GM23338 (cell line): ENCODE measurements at regions not wholly inside any gene's neighbourhood (a gene's known extent, or its start where the extent isn't known, plus 50 kb on each side); places are given as distances from the start of the nearest gene placed in this dataset.

Experiments
- ATAC-seq: fragments of 200-7000 bp; cut with Tn5 transposase; 3 replicates; pipeline ENCODE4 v1.9.1; 2020
- DNase-seq: peaks from one replicate; pipeline ENCODE4 v3.0.0-alpha.2; 2015; ENCODE audit warnings: low spot score
- H2AFZ ChIP-seq: fragments of 200-600 bp; sonication (generic); 2 replicates; pipeline ENCODE4 v1.8.0; 2016; ENCODE audit warnings: antibody characterized with exemption, mild to moderate bottlenecking, moderate library complexity
- H3F3A ChIP-seq: fragments of 200-600 bp; sonication (generic); replicated peaks from 2 replicates; pipeline ENCODE4 v1.8.0; 2017; ENCODE audit warnings: antibody characterized with exemption, mixed run types, low read depth
- H3K27ac ChIP-seq: fragments of 200-600 bp; sonication (generic); 2 replicates; pipeline ENCODE4 v1.6.1; 2016; ENCODE audit warnings: low read depth
- H3K27me3 ChIP-seq: fragments of 200-600 bp; sonication (generic); 2 replicates; pipeline ENCODE4 v1.8.0; 2016; ENCODE audit warnings: mild to moderate bottlenecking, mixed run types, moderate library complexity; ENCODE audit not compliant: insufficient read depth
- H3K36me3 ChIP-seq: fragments of 200-600 bp; sonication (generic); 2 replicates; pipeline ENCODE4 v1.8.0; 2016; ENCODE audit warnings: mild to moderate bottlenecking; ENCODE audit not compliant: insufficient read depth
- H3K4me1 ChIP-seq: fragments of 200-600 bp; sonication (generic); 2 replicates; pipeline ENCODE4 v1.8.0; 2016; ENCODE audit warnings: mild to moderate bottlenecking, moderate library complexity; ENCODE audit not compliant: insufficient read depth
- H3K4me2 ChIP-seq: fragments of 200-600 bp; sonication (generic); 2 replicates; pipeline ENCODE4 v1.7.1; 2017; ENCODE audit warnings: mixed run types
- H3K4me3 ChIP-seq: fragments of 200-600 bp; sonication (generic); 2 replicates; pipeline ENCODE4 v1.6.1; 2016; ENCODE audit warnings: mixed run types
- H3K79me2 ChIP-seq: fragments of 200-600 bp; sonication (generic); replicated peaks from 2 replicates; pipeline ENCODE4 v1.8.0; 2017; ENCODE audit warnings: mild to moderate bottlenecking; ENCODE audit not compliant: insufficient read depth
- H3K9me2 ChIP-seq: fragments of 200-600 bp; sonication (generic); 2 replicates; pipeline ENCODE4 v1.8.0; 2017; ENCODE audit not compliant: insufficient read depth
- H4K20me1 ChIP-seq: fragments of 200-600 bp; sonication (generic); replicated peaks from 2 replicates; pipeline ENCODE4 v1.8.0; 2017; ENCODE audit warnings: mild to moderate bottlenecking; ENCODE audit not compliant: insufficient read depth
- H3K27ac Mint-ChIP-seq: 2 replicates; pipeline ENCODE4 v1.8.0; 2020; ENCODE audit warnings: inconsistent platforms, mild to moderate bottlenecking, moderate library complexity, mixed read lengths
- H3K27me3 Mint-ChIP-seq: 3 replicates; pipeline ENCODE4 v1.8.0; 2022; ENCODE audit warnings: low read depth, mild to moderate bottlenecking, moderate library complexity, mixed read lengths, inconsistent platforms; ENCODE audit not compliant: insufficient read depth, poor library complexity
- H3K36me3 Mint-ChIP-seq: 3 replicates; pipeline ENCODE4 v1.8.0; 2021; ENCODE audit warnings: low read depth, mild to moderate bottlenecking, inconsistent platforms, moderate library complexity, mixed read lengths
- H3K4me1 Mint-ChIP-seq: 3 replicates; pipeline ENCODE4 v1.8.0; 2020; ENCODE audit warnings: mild to moderate bottlenecking, inconsistent platforms, mixed read lengths
- H3K4me3 Mint-ChIP-seq: 3 replicates; pipeline ENCODE4 v1.8.0; 2021; ENCODE audit warnings: moderate library complexity, mild to moderate bottlenecking, inconsistent platforms, mixed read lengths
- H3K9me3 Mint-ChIP-seq: 3 replicates; pipeline ENCODE4 v1.8.0; 2020; ENCODE audit warnings: moderate library complexity, mild to moderate bottlenecking, inconsistent platforms, mixed read lengths
- CREB1 ChIP-seq: fragments of 250-450 bp; sonication (Bioruptor Pico); IDR thresholded peaks from 2 replicates; pipeline ENCODE4 v1.5.0; 2020; ENCODE audit warnings: low read depth, mild to moderate bottlenecking, moderate library complexity
- ETS1 ChIP-seq: IDR thresholded peaks from 2 replicates; pipeline ENCODE4 v1.6.1; 2016; ENCODE audit warnings: antibody characterized with exemption
- EZH2 ChIP-seq: fragments of 200-600 bp; sonication (generic); IDR thresholded peaks from one replicate; pipeline ENCODE4 v1.8.0; 2017; ENCODE audit warnings: antibody characterized with exemption, mild to moderate bottlenecking, low read depth; ENCODE audit not compliant: unreplicated experiment
- EZH2phosphoT487 ChIP-seq: fragments of 200-600 bp; sonication (generic); IDR thresholded peaks from one replicate; pipeline ENCODE4 v1.8.1; 2018; ENCODE audit warnings: antibody characterized with exemption; ENCODE audit not compliant: unreplicated experiment
- JUNB ChIP-seq: IDR thresholded peaks from one replicate; pipeline ENCODE4 v1.6.1; 2016; ENCODE audit warnings: antibody characterized with exemption; ENCODE audit not compliant: unreplicated experiment
- POLR2AphosphoS5 ChIP-seq: IDR thresholded peaks from 2 replicates; pipeline ENCODE4 v1.6.1; 2016; ENCODE audit warnings: antibody characterized with exemption, low read depth
- ZNF114 ChIP-seq: fragments of 250-450 bp; sonication (Bioruptor Pico); IDR thresholded peaks from 2 replicates; pipeline ENCODE4 v1.5.0; 2020; ENCODE audit warnings: mild to moderate bottlenecking, moderate library complexity
- TF ChIP-seq, protein P1 (sequence below): IDR thresholded peaks from one replicate; pipeline ENCODE4 v1.6.1; 2018; ENCODE audit warnings: antibody characterized with exemption; ENCODE audit not compliant: unreplicated experiment

- TF ChIP-seq CREB1 (CRISPR knock-in tag) = no peak
- TF ChIP-seq, protein P1, sequence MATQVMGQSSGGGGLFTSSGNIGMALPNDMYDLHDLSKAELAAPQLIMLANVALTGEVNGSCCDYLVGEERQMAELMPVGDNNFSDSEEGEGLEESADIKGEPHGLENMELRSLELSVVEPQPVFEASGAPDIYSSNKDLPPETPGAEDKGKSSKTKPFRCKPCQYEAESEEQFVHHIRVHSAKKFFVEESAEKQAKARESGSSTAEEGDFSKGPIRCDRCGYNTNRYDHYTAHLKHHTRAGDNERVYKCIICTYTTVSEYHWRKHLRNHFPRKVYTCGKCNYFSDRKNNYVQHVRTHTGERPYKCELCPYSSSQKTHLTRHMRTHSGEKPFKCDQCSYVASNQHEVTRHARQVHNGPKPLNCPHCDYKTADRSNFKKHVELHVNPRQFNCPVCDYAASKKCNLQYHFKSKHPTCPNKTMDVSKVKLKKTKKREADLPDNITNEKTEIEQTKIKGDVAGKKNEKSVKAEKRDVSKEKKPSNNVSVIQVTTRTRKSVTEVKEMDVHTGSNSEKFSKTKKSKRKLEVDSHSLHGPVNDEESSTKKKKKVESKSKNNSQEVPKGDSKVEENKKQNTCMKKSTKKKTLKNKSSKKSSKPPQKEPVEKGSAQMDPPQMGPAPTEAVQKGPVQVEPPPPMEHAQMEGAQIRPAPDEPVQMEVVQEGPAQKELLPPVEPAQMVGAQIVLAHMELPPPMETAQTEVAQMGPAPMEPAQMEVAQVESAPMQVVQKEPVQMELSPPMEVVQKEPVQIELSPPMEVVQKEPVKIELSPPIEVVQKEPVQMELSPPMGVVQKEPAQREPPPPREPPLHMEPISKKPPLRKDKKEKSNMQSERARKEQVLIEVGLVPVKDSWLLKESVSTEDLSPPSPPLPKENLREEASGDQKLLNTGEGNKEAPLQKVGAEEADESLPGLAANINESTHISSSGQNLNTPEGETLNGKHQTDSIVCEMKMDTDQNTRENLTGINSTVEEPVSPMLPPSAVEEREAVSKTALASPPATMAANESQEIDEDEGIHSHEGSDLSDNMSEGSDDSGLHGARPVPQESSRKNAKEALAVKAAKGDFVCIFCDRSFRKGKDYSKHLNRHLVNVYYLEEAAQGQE = no peak
- no peak for TF ChIP-seq POLR2AphosphoS5
- TF ChIP-seq ETS1 = no peak
- TF ChIP-seq ZNF114 (CRISPR knock-in tag) = no peak
These were observed 521.6 kb upstream of the FAT3 start (continued) for GRCh38 chr11:91703042-91703441.

GRCh38 chr11:91700854-91701253 is 523.8 kb upstream of the FAT3 start:
- no peak overlapping the region for H3K4me2 ChIP-seq
- H3K4me3 Mint-ChIP-seq = no peak overlapping the region
- DNase-seq (no peak), ATAC-seq (no peak)
- no peaks in the 10 kb centered on the region; the same call in 2 of the 3 replicates for H3K4me1 Mint-ChIP-seq
- H3K4me3 ChIP-seq = no peak overlapping the region
- H3K27me3 Mint-ChIP-seq = no peaks in the 10 kb centered on the region
- no peak overlapping the region for H2AFZ ChIP-seq
- H4K20me1 ChIP-seq = no peaks in the 10 kb centered on the region
- H3F3A ChIP-seq = no peaks in the 10 kb centered on the region
- H3K4me1 ChIP-seq = no peaks in the 10 kb centered on the region
- no peak overlapping the region for H3K27ac ChIP-seq
- no peaks in the 10 kb centered on the region for H3K9me3 Mint-ChIP-seq
- H3K27me3 ChIP-seq = no peaks in the 10 kb centered on the region
- no peak overlapping the region for H3K27ac Mint-ChIP-seq
- no peaks in the 10 kb centered on the region for H3K36me3 Mint-ChIP-seq
- TF ChIP-seq CREB1 (CRISPR knock-in tag) = no peak
- TF ChIP-seq EZH2 = no peak
- TF ChIP-seq JUNB = no peak
- no peak for TF ChIP-seq EZH2phosphoT487
- TF ChIP-seq, protein P1 = no peak
- H3K9me2 ChIP-seq = no peaks in the 10 kb centered on the region; the same call in 1 of the 2 replicates
- H3K36me3 ChIP-seq = no peaks in the 10 kb centered on the region
- no peaks in the 10 kb centered on the region for H3K79me2 ChIP-seq
